ENCODE measurements at regions not wholly inside any gene's neighbourhood (a gene's known extent, or its start where the extent isn't known, plus 50 kb on each side); places are given as distances from the start of the nearest gene placed in this dataset.

DNA sequence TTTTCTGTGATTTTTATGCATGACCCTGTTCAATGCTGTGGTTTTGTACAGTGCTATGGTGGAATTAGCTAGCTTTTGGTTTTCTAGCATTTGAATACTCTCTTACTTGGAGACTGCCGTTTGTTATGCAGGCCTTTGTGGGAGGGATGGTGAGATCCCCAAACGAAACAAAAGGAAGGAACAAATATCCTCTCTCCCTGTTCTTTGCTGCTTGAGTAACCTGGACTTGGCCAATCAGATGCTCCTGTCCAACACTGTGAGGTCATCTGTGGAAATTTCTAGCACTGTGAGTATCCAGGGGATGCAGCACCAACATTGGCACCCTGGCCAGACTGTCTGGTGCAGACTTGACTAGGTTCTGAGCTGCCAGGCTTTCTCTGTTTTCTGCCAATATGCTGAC is 314.4 kb downstream of the ANKRD30A start:
- no peak for TF ChIP-seq POLR2A (IDR thresholded peaks at IDR 0.05)
- no peak for TF ChIP-seq POLR2AphosphoS5 (IDR thresholded peaks at IDR 0.05)
- no peak for TF ChIP-seq EP300 (IDR thresholded peaks at IDR 0.05)
- TF ChIP-seq, protein P1, sequence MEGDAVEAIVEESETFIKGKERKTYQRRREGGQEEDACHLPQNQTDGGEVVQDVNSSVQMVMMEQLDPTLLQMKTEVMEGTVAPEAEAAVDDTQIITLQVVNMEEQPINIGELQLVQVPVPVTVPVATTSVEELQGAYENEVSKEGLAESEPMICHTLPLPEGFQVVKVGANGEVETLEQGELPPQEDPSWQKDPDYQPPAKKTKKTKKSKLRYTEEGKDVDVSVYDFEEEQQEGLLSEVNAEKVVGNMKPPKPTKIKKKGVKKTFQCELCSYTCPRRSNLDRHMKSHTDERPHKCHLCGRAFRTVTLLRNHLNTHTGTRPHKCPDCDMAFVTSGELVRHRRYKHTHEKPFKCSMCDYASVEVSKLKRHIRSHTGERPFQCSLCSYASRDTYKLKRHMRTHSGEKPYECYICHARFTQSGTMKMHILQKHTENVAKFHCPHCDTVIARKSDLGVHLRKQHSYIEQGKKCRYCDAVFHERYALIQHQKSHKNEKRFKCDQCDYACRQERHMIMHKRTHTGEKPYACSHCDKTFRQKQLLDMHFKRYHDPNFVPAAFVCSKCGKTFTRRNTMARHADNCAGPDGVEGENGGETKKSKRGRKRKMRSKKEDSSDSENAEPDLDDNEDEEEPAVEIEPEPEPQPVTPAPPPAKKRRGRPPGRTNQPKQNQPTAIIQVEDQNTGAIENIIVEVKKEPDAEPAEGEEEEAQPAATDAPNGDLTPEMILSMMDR (IDR thresholded peaks at IDR 0.05), result no peak
- 54 to 67% methylated on average over 2 of the region's 2 CpGs for WGBS, 2 donors
- Histone ChIP-seq H3K4me3 (no peak overlapping the region), H3K27ac (no peak overlapping the region), H3K4me1 (no peaks in the 10 kb centered on the region), H3K27me3 (no peaks in the 10 kb centered on the region), H3K9me3 (no peaks in the 10 kb centered on the region), H3K36me3 (no peaks in the 10 kb centered on the region)
- DNase-seq (no peak), ATAC-seq (ENCODE audit: low FRiP score in 2 of 2) (no peak)

GRCh38 chr10:37436357-37436756 is 311.0 kb downstream of the ANKRD30A start:
- no peaks in the 10 kb centered on the region for H3K36me3 ChIP-seq
- no peaks in the 10 kb centered on the region for H3K4me1 ChIP-seq
- DNase-seq (no peak), ATAC-seq (ENCODE audit: low FRiP score in 2 of 2) (no peak)
- H3K27me3 ChIP-seq, result no peaks in the 10 kb centered on the region
- H3K9me3 ChIP-seq, result no peaks in the 10 kb centered on the region
- WGBS, 2 donors, result 68 to 78% methylated on average over 2 of the region's 2 CpGs
- H3K4me3 ChIP-seq, result no peak overlapping the region
- H3K27ac ChIP-seq, result no peak overlapping the region
- no peak for TF ChIP-seq POLR2AphosphoS5 (IDR thresholded peaks at IDR 0.05)
- TF ChIP-seq EP300 (IDR thresholded peaks at IDR 0.05), result no peak
- TF ChIP-seq, protein P1 (IDR thresholded peaks at IDR 0.05), result no peak
- no peak for TF ChIP-seq POLR2A (IDR thresholded peaks at IDR 0.05)

- TF ChIP-seq POLR2A (IDR thresholded peaks at IDR 0.05) (no peak), POLR2AphosphoS5 (IDR thresholded peaks at IDR 0.05) (no peak), EP300 (IDR thresholded peaks at IDR 0.05) (no peak)
- TF ChIP-seq, protein P1 (IDR thresholded peaks at IDR 0.05), result no peak
- Histone ChIP-seq H3K4me1 (no peaks in the 10 kb centered on the region), H3K27me3 (no peaks in the 10 kb centered on the region), H3K9me3 (no peaks in the 10 kb centered on the region), H3K27ac (no peak overlapping the region), H3K36me3 (no peaks in the 10 kb centered on the region), H3K4me3 (no peak overlapping the region)
- no peak for DNase-seq
- 43 to 45% methylated on average over 2 of the region's 2 CpGs for WGBS, 2 donors
- ATAC-seq (ENCODE audit: low FRiP score in 2 of 2), result no peak
These were observed 308.7 kb downstream of the ANKRD30A start for GRCh38 chr10:37434091-37434490.
